ENCODE measurements at regions not wholly inside any gene's neighbourhood (a gene's known extent, or its start where the extent isn't known, plus 50 kb on each side); places are given as distances from the start of the nearest gene placed in this dataset.

GRCh38 chr13:109897988-109898624 lies 111.7 kb upstream of the IRS2 start:
- no peak overlapping the region for H3K27ac ChIP-seq (ENCODE audit: low read depth)
- H3K4me3 Mint-ChIP-seq: no peak overlapping the region
- DNase-seq (ENCODE audit: low spot score): no peak
- H3K27me3 Mint-ChIP-seq (ENCODE audit: insufficient read depth, low read depth, poor library complexity): peaks cover 5% of the 10 kb centered on the region
- no peak overlapping the region for H3K4me3 ChIP-seq
- no peaks in the 10 kb centered on the region for H3K79me2 ChIP-seq (replicated peaks; ENCODE audit: insufficient read depth)
- no peaks in the 10 kb centered on the region for H3K9me2 ChIP-seq (ENCODE audit: insufficient read depth)
- peaks cover 12% of the 10 kb centered on the region; the same call in 1 of the 2 replicates for H3K4me1 ChIP-seq (ENCODE audit: insufficient read depth)
- no peaks in the 10 kb centered on the region for H3F3A ChIP-seq (replicated peaks; ENCODE audit: low read depth)
- no peaks in the 10 kb centered on the region for H3K27me3 ChIP-seq (ENCODE audit: insufficient read depth)
- no peak overlapping the region; the same call in 1 of the 2 replicates for H3K27ac Mint-ChIP-seq
- no peak overlapping the region for H3K4me2 ChIP-seq
- H3K36me3 ChIP-seq (ENCODE audit: insufficient read depth): no peaks in the 10 kb centered on the region
- no peaks in the 10 kb centered on the region for H4K20me1 ChIP-seq (replicated peaks; ENCODE audit: insufficient read depth)
- peaks cover under 1% of the 10 kb centered on the region; the same call in 1 of the 3 replicates for H3K36me3 Mint-ChIP-seq (ENCODE audit: low read depth)
- H3K4me1 Mint-ChIP-seq: peaks cover 12% of the 10 kb centered on the region; the same call in 2 of the 3 replicates
- no peaks in the 10 kb centered on the region; the same call in 2 of the 3 replicates for H3K9me3 Mint-ChIP-seq
- TF ChIP-seq STAT1 (IDR thresholded peaks at IDR 0.05; ENCODE audit: unreplicated experiment) (no peak), REST (IDR thresholded peaks at IDR 0.05; ENCODE audit: unreplicated experiment) (no peak)
- ATAC-seq: no peak
- H2AFZ ChIP-seq: no peak overlapping the region

GRCh38 chr13:109892101-109892500 lies 105.7 kb upstream of the IRS2 start:
- DNase-seq (ENCODE audit: low spot score) (no peak), ATAC-seq (no peak)
- H3K9me3 Mint-ChIP-seq: peaks cover 9% of the 10 kb centered on the region; the same call in 2 of the 3 replicates
- no peak overlapping the region for H3K4me3 ChIP-seq
- no peaks in the 10 kb centered on the region for H3K79me2 ChIP-seq (replicated peaks; ENCODE audit: insufficient read depth)
- no peak overlapping the region for H3K4me3 Mint-ChIP-seq
- no peaks in the 10 kb centered on the region for H4K20me1 ChIP-seq (replicated peaks; ENCODE audit: insufficient read depth)
- no peaks in the 10 kb centered on the region for H3K36me3 ChIP-seq (ENCODE audit: insufficient read depth)
- no peaks in the 10 kb centered on the region for H3K4me1 ChIP-seq (ENCODE audit: insufficient read depth)
- H3K4me2 ChIP-seq: no peak overlapping the region
- no peak overlapping the region for H2AFZ ChIP-seq
- H3K27me3 Mint-ChIP-seq (ENCODE audit: insufficient read depth, low read depth, poor library complexity): no peaks in the 10 kb centered on the region
- H3K4me1 Mint-ChIP-seq: no peaks in the 10 kb centered on the region
- no peaks in the 10 kb centered on the region for H3F3A ChIP-seq (replicated peaks; ENCODE audit: low read depth)
- no peaks in the 10 kb centered on the region for H3K27me3 ChIP-seq (ENCODE audit: insufficient read depth)
- no peaks in the 10 kb centered on the region for H3K36me3 Mint-ChIP-seq (ENCODE audit: low read depth)
- H3K27ac ChIP-seq (ENCODE audit: low read depth): no peak overlapping the region
- 0 out of 2 replicates have a peak, but pooled peaks cover 6% of the 10 kb centered on the region for H3K9me2 ChIP-seq (ENCODE audit: insufficient read depth)
- no peak overlapping the region for H3K27ac Mint-ChIP-seq
- TF ChIP-seq, protein P1, sequence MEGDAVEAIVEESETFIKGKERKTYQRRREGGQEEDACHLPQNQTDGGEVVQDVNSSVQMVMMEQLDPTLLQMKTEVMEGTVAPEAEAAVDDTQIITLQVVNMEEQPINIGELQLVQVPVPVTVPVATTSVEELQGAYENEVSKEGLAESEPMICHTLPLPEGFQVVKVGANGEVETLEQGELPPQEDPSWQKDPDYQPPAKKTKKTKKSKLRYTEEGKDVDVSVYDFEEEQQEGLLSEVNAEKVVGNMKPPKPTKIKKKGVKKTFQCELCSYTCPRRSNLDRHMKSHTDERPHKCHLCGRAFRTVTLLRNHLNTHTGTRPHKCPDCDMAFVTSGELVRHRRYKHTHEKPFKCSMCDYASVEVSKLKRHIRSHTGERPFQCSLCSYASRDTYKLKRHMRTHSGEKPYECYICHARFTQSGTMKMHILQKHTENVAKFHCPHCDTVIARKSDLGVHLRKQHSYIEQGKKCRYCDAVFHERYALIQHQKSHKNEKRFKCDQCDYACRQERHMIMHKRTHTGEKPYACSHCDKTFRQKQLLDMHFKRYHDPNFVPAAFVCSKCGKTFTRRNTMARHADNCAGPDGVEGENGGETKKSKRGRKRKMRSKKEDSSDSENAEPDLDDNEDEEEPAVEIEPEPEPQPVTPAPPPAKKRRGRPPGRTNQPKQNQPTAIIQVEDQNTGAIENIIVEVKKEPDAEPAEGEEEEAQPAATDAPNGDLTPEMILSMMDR (conservative IDR thresholded peaks at IDR 0.05; ENCODE audit: low read depth in 2 of 2): no peak
- TF ChIP-seq EZH2 (IDR thresholded peaks at IDR 0.05; ENCODE audit: low read depth, unreplicated experiment) (no peak), JUNB (IDR thresholded peaks at IDR 0.05; ENCODE audit: unreplicated experiment) (no peak), ZNF462 (CRISPR knock-in tag; IDR thresholded peaks at IDR 0.05) (no peak), POLR2AphosphoS5 (IDR thresholded peaks at IDR 0.05; ENCODE audit: low read depth) (no peak)
- TF ChIP-seq, protein P2, sequence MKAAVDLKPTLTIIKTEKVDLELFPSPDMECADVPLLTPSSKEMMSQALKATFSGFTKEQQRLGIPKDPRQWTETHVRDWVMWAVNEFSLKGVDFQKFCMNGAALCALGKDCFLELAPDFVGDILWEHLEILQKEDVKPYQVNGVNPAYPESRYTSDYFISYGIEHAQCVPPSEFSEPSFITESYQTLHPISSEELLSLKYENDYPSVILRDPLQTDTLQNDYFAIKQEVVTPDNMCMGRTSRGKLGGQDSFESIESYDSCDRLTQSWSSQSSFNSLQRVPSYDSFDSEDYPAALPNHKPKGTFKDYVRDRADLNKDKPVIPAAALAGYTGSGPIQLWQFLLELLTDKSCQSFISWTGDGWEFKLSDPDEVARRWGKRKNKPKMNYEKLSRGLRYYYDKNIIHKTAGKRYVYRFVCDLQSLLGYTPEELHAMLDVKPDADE (IDR thresholded peaks at IDR 0.05): no peak
